ENCODE measurements at regions not wholly inside any gene's neighbourhood (a gene's known extent, or its start where the extent isn't known, plus 50 kb on each side); places are given as distances from the start of the nearest gene placed in this dataset.
"Not testable (repeated sequence)": the region's sequence is repeated elsewhere in the genome, so short reads cannot be mapped to it uniquely, and the experiment has no call there.

DNA sequence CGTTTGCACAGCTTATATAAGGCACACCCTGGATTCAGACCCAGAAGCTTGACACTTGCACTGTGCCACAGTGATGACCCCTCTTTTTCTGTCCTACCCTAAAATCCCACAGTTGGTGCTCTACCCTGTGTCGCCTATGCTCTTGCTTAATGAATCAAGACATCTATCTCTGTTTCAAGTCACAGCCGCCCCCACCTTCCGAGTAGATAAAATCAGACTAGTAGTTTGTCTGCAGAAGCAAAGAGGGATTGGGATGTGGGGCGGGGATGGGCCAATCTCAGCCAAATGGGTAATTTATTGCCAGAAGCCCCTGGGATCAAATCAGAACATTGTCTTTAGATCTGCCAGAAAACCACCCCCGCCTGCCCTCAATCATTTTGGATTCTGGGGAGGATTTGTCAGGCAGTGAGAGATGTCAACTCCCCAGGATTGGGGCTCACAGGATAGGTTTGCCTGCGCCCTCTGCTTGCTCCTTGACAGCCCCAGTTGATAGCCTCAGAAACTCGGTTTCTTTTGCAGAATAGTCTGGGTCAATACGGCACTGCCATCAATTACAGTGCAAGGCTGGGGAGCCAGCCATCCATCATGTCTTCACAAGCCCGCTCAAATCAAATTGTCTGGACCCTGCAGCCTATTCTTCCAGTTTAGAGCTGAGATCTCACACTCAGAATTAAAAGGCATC, 520.8 kb downstream of the GRIN2A start:
- no peak for DNase-seq

DNA sequence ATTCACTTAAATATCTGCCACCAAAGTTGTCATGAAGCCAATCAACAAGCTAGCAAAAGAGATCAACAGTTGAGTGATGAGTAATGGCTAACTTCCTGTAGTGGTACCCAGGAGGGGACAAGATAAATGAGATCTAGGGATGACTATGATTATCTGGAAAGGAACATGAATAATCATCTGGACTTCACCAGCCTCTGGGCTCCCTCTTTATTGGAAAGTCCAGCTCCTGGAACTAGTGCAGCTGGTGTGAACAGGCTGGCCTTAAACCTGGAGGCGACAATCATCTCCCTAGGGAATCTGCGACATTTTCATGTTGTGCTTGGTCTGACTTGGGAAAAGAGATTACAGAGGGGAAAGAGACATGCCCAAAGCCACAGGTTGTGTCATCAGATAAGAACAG, 518.6 kb downstream of the GRIN2A start:
- DNase-seq, result no peak

DNA sequence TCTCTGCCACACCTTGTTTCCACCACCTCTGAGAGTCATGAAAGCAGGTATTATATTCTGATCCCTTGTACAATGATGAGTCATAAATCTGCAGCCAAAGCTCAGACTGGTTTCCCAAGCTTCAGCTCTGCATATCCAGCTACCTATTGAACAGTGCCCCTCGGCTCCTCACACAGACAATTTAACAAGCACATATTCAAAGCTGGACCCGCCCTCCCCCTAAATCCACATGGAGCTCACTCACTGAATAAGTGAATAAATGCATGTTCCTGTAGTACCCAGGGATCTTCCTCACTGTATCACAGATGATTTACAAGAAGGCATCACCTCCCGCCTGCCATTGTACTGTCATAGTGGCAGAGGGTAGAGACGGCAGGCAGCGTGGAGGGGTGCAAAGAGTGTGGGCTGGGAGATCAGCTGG, 516.4 kb downstream of the GRIN2A start:
- DNase-seq, result no peak

DNA sequence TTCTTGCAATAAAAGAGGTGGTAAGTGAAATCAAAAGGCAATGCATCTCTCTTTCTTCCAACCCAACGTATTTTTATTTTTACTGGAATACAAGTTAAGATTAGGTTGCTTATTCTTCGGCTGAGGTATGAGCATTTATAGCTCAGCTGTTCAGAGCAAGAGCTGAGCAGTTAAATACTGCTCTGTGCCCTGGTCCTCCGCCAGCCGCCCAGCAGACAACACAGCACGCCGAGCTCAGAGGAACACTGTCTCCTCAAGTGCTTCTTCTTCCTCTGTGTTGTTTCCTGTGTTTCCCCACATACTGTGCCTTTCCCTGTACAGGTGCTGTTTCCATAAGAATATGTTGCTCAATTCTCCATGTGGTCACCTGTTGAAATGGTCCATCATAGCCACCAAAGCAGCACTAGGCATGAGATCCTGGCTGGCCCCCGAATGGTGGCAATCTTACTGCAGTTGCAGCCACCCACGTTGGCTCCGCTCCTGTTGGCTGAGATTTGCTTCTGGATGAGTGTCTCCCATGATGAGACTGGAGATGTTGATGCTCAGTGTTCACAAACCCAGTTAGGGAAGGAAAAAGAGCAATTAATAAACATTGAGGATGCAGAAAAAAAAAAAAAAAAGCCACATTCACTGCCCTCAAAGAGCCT, 515.3 kb downstream of the GRIN2A start:
- no peak for DNase-seq

DNA sequence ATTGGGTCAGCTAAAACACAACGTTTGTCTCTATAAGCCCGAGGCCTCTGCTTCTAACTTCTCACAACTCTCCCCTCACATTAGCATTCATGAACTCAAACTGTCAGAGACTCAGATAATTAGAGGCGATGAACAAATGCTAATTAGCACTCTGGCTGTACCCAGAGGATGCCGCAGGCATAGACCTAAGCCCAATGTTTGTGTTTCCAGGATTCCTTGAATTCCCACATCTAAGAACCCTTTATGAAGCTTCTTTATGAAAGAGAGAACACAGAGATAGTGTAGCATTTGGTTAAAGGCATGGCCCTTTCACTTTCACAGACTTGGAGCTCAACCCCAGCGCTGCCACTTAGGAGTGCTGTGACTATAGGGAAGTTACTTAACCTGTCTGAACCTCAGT, 512.2 kb downstream of the GRIN2A start:
- no peak for DNase-seq

DNA sequence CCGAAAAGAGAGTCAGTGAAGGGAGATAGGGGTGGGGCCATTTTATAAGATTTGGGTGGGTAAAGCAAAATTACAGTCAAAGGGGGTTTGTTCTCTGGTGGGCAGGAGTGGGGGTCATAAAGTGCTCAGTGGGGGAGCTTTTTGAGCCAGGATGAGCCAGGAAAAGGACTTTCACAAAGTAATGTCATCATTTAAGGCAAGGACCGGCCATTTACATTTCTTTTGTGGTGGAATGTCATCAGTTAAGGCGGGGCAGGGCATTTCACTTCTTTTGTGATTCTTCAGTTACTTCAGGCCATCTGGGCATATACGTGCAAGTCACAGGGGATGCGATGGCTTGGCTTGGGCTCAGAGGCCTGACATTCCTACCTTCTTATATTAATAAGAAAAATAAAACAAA, 511.6 kb downstream of the GRIN2A start:
- not testable (repeated sequence) for DNase-seq

DNA sequence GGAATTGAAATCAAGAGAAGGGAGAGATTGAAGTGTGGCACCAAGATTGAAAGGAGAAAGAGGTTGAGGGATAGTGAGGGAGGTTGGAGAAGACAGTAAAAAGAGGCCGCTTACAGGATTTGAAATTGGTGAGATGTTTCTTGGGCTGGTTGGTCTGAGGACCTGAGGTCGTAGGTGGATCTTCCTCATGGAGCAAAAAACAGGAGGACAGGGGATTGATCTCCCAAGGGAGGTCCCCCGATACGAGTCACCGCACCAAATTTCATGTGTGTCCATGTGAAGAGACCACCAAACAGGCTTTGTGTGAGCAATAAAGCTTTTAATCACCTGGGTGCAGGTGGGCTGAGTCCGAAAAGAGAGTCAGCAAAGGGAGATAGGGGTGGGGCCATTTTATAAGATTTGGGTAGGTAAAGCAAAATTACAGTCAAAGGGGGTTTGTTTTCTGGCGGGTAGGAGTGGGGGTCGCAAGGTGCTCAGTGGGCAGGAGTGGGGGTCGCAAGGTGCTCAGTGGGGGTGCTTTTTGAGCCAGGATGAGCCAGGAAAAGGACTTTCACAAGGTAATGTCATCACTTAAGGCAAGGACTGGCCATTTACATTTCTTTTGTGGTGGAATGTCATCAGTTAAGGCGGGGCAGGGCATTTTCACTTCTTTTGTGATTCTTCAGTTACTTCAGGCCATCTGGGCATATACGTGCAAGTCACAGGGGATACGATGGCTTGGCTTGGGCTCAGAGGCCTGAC, 505.5 kb downstream of the GRIN2A start:
- not testable (repeated sequence) for DNase-seq

DNA sequence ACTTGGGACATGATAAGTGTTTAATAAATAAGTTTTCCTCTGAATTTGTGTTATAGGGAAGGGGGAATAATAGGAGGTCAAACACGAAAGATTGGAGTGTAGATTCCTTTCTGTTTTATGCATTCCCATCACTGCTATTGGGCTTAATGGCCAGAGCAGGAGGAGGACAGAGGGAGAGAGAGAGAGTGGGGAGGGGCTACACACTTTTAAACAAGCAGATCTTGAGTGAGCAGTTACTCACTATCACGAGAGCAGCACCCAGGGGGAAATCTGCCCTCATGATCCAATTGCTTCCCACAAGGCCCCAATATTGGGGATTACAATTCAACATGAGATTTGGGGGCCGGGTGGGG, 505.0 kb downstream of the GRIN2A start:
- no peak for DNase-seq

DNA sequence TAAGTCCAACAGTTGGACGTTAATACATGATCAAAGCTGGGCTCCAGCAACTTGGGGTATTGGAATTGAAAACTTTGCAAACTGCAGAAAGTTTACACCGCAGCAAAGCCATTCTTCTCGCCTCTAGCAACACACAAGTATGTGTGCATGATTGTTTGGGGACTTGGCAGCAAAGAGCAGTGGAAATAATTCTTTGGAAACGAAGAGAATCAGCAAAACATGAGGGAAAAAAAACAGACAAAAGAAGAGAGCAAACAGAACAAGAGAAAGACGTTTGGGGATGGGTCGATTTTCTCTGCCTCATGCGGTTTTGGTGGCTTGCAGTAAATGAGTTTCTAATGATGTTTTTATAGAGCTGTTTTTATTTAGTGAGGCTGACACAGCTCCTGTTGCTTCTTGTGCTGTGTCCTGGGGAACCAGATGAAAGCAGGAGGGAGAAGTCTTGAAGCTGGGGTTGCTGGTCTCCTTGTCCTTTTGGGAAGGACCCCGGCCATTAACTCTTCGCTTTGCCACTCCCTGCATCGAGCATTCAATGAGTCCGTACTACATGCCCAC, 502.9 kb downstream of the GRIN2A start:
- no peak for DNase-seq

DNA sequence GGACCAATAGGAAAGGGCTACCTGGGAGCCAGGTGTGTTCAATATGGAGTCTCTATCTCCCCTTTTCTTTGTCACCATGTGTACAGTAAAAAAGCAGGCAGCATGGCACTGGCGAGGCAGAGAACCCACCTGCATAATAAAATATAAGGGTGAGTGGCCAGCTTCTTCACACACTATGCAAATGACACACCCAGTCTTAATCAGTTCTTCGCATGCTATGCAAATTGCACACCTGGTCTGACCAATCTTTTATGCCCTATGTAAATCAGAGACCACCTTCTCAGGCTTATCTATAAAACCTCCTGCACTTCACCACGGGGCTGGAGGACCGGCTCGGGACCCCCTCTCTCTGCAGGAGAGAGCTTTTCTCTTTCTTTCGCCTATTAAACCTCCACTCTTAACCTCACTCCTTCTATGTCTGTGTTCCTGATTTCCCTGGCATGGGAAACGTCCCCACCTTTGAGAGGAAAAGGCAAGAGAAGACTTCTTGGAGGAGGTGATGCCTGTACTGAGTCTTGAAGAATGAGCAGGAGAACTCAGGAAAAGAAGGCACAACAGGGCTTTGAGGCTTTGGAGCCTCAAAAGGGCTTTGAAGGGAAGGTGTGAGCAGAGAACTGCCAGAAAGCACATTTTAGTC, 502.1 kb downstream of the GRIN2A start:
- DNase-seq, result no peak

DNA sequence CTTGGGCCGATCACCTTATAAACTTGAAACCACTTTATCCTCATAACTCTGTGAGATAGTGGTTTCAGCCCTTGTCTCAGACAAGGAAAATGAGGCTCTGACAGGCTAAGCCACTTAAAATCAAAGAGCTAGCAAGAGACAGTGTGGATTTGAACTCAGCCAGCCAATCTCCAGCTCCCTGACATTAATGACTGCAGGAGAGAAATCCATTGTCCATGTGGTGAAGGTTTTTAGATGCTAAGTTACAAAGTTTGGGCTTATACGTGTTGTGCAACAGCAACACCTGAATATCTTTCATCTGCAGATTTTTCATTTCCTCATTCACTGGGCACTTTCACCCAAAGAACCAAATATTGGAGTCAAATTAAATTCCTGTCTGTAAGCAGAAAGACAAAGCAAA, 501.3 kb downstream of the GRIN2A start:
- DNase-seq, result no peak

DNA sequence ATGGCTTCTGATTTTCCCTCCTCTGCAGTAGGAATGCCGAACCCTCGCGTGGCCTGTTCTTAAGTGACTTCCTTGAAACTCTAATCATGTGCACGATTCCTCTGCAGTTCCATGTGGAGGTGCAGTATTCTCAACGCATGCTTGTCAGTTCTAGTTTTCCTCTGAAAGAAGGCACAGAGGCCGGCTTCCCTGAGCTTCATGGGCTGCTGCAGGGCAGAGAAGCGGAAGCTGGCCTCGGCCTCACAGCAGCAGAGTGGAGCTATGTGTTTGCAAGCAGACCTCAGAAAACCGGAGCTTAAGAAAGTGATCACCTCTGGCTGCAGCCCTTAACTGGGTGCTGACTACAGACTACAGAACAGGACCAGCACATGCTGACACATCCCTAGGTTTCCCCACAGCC, 500.7 kb downstream of the GRIN2A start:
- no peak for DNase-seq

DNA sequence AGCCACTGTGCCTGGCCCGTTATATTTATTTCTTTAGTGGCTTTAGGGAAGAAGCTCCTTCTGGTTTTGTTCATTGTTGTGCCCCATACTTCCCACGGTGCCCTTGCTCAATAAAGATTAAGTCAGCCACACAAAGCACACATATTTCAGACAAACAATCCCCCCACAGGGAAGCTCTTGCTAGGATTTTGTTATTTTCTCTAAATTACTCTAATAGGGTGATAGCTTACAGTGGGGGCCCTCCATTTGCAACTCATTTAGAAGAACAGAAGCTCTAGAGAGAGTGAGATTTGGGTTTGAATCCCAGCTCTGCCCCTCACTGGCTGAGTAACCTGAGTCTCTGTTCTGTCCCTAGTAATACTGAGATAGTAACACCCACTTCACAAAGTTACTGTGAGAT, 499.9 kb downstream of the GRIN2A start:
- no peak for DNase-seq

DNA sequence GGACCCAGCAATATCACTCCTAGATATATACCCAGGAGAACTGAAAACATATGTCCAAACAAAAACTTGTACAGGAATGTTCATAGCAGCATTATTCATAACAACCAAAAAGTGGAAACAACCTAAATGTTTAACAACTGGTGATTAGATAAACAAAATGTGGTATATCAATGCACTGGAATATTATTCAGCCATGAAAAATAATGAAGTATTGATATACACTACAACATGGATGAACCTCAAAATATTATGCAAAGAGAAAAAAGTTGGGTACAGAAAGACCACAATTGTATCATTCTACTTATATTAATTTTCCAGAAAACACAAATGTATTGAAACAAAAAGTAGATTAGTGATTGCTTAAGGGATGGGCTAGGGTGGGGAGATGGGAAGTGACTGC, 498.6 kb downstream of the GRIN2A start:
- no peak for DNase-seq

DNA sequence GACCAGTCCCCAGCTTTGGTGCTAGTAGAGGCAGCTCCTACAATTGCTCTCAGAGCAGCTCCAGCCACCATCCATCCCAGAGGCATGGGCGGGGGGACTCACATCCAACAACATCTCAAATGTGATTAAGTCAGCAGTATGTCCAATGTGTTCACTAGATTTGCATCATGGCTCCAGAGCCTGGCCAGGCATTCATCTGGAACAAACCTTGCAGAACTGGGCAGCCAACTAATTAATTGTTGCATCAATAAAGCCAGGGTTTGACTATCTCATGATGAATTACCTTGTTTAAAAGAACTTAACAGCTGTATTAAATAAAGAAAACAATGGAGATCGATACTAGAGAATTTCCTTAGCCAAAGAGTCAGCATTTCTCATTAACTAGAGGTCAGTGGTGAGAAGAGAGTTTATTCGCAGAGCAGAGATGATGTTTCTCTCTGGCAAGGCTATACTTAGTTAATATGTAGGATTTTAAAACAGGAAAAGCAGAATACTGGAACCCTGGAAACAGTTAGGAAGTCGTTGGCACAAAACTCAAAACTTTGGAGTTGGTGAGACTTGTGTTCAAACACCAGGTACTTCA, 494.4 kb downstream of the GRIN2A start:
- no peak for DNase-seq

DNA sequence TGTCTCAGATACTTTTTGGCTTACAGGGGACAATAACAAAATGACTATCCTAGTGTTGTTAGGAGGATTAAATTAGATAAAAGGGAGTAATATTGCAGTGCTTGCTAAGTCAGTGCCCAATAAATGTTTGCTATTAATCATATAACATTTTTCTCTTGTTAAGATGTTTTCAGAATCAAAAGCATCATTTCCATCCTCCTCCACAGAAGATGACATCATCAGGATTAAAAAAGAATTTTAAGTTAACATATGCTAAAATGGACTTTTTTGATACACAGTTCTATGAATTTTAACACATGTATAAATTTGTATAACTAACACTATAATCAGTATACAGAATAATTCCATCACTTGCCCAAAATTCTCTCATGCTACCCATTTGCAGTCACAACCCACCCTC, 492.6 kb downstream of the GRIN2A start:
- DNase-seq, result no peak

DNA sequence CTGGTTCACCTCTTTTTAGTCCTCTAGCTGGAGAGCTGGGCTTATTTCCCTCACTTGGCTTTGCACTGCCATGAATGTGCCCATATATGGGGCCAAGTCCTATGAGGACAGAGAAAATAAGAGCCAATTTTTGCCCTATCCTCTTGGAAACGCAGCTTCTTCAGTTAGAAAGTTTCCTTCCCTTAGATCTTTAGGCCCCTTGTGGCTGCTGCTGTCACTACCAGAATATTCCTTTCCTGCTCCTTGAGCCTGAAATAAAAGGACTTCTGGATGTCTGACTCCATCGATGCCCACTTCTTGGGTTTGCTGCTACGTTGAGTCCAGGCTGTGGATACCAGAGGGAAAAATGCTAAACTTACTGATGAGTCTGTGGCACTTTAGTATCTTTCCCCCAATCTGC, 487.1 kb downstream of the GRIN2A start:
- DNase-seq, result no peak

Data from stimulated activated CD8-positive, alpha-beta memory T cell treated with anti-CD3 and anti-CD28 coated beads, Interleukin-4, amount 100 ng/mL, for 48 hours (primary cell).